Left colon (tissue), 2 donors: ENCODE measurements at regions not wholly inside any gene's neighbourhood (a gene's known extent, or its start where the extent isn't known, plus 50 kb on each side); places are given as distances from the start of the nearest gene placed in this dataset.

ENCODE experiments used
- ATAC-seq: fragments of 200-7000 bp; cut with Tn5 transposase; one replicate; pipeline ENCODE4 v1.9.1; 2020; ENCODE audit warnings: mild to moderate bottlenecking, moderate library complexity
- DNase-seq, 2 donors: peaks; one replicate each; pipeline ENCODE4 v3.0.0-alpha.2; 2020
- intact Hi-C, 2 donors: fragments of 100-400 bp; cut with DNase I in 1 of 2; cut with micrococcal nuclease in 1 of 2; formaldehyde crosslinking; loops; one replicate each; pipeline versions ENCODE4 v1.11.2 to v1.14.0; 2022; cut with DNase I, micrococcal nuclease
- donor health status: DM: no; HTN: no; CAD: no.
- donor health status: DM: yes; HTN: yes; CAD: no.

- DNase-seq (no peak), ATAC-seq (no peak)
- intact Hi-C loops: no loop called here
Measured at GRCh38 chr2:2834105-2834504, 503.0 kb upstream of the MYT1L start.

DNA sequence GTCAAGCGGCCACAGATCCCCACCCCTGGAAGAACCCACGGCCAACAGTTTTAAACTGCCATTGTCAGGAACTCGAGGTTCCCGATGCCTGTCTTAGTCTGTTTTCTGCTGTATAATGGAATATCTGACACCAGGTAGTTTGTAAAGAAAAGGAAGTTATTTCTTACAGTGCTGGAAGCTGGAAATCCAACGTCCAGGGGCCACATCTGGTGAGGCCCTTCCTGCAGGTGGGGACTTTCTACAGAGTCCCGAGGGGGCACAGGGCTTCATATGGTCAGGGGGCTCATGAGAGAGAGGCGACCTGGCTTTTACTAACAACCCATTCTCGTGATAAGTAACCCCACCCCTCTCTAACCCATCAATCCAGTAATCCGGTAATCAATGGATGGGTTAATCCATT is 501.6 kb upstream of the MYT1L start:
- ATAC-seq (no peak), DNase-seq (no peak)
- intact Hi-C loops: no loop called here

- DNase-seq (no peak), ATAC-seq (no peak)
- intact Hi-C loops: no loop called here
Measured at GRCh38 chr2:2831633-2832032, 500.6 kb upstream of the MYT1L start.

GRCh38 chr2:2830576-2830975 is 499.5 kb upstream of the MYT1L start:
- intact Hi-C loops: no loop called here
- ATAC-seq (no peak), DNase-seq (no peak)

DNA sequence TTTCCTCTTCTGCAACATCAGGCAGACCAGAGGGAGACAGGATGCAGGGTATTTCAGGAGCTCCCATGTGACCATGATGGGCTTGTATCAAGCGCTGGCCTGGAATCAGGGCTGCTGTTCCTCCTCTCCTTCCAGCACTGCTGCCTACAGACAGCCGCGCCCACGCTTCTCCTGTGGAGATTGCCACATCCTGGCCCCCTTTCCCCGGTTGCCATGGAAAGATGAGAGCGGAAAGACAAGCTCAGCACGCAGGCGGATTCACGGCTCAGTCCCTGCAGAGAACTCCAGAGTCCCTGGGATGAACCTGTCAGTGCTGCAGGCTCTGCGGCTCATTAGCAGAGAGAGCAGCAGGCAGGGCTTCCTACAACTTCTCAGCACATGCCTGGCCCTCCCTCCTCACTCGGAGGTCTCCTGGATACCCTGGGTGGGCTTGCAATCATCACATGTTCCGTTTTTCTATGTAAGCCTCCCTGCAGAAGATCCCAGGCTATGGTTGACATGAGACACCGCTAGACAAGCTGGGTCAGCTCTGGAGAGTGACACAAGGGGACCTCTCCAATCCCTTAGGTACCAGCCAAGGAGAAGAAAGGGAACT is 497.8 kb upstream of the MYT1L start:
- ATAC-seq (no peak), DNase-seq (no peak)
- intact Hi-C loops: no loop called here

DNA sequence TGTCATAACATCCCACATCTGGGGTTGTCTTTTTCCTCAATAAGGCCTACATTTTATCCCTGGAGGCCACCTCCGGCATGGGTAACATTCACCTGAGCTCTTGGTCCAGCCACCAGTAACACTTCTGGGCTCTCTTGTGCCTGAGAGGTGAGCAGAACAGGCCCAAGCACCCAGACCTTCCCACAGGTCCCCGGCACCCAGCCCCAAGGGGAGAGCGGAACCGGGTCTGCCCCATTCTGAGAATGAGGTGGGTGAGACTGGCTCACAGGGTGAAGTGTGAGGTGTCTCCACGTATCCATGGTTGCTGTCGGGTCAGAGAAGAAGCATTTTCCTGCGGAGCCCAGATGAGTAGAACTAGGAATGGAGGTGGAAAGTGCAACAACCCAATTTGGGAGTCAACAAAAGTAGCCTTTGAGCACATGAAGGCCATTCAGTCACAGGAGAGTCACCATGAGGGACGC is 496.7 kb upstream of the MYT1L start:
- intact Hi-C loops: no loop called here
- no peak for ATAC-seq
- DNase-seq: no peak

DNA sequence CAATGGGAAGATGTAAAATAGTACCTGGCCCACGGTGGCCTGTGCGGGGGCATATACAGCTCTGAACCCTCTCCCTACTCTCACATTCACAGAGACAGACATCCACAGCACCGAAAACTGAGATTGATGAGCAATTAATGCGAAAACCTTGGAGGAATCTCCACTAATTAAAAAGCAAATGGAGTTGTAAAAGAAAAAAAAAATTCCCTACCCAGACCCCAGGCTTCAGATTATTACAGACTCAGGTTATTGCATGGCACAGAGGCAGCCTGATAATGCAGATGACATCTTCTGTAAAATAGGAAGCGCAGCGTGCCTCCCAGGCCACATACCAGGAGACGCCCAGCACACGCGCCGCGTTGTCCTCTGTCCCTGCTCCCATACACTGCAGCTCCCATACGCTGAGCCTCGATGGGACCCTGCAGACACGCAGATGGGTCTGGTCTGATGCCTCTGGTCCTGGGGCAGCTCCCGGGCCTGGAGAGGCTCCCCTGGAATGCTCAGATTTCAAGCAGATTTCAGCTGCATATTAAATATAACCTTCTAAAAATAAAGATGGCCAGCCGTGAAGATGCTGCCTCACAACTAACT is 496.1 kb upstream of the MYT1L start:
- ATAC-seq: no peak
- no peak for DNase-seq
- intact Hi-C loops: no loop called here

DNA sequence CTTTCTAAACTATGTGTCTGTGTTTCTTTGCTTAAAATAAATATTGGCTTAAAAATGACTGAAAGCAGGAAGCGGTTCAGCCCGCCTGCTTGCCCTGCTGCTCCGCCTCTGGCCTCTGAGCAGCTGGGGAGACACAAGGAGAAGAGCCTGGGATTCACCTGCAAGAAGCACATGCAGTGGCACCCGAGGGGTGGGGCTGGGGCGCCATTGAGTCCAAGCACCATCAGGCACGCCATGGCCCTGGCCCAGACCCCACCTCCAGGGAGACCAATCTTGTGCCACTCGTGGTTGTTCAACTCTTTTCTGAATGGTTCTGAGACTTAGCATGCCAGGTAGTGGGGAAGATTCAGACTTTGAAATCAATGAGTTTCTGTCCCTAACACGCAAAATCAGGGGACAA is 495.5 kb upstream of the MYT1L start:
- DNase-seq: no peak
- no peak for ATAC-seq
- intact Hi-C loops: no loop called here

DNA sequence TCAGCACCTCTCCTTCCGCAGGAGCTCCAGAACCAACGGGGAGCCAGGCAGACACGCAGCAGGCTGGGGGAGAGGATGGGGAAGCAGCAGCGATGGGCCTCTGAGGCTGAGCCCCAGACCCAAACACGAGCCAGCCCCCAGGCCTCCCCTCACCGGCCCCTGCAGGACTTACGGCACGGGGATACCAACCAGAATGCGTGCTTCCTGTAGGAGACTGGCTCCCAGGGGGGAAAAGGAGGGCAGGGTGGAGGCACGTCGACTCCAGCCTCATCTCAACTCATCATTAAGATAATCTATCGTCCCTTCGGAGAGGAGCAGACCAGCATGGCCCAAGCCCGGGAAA is 495.1 kb upstream of the MYT1L start:
- DNase-seq (no peak), ATAC-seq (no peak)
- intact Hi-C loops: no loop called here

GRCh38 chr2:2825516-2826208 is 494.6 kb upstream of the MYT1L start:
- intact Hi-C loops: no loop called here
- DNase-seq (no peak), ATAC-seq (no peak)

- DNase-seq (no peak), ATAC-seq (no peak)
- intact Hi-C loops: no loop called here
Measured at GRCh38 chr2:2825062-2825461, 494.0 kb upstream of the MYT1L start.

DNA sequence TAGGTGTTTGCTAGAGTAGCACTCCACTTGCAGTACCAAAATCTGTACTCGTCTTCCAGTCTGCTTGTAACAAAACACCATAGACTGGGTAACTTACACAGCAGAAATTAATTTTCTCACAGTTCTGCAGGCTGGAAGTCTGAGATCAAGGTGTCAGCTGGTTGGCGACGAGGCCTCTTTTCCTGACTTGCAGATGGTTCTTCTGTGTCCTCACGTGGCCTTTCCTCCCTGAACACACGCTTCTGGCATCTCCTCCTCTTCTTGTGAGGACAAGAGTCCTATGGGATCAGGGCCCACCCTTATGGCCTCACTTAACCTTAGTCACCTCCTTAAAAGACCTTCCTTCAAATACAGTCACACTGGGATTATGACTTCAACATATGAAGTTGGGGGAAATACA is 493.5 kb upstream of the MYT1L start:
- intact Hi-C loops: no loop called here
- DNase-seq (no peak), ATAC-seq (no peak)

GRCh38 chr2:2823061-2823753 is 492.1 kb upstream of the MYT1L start:
- DNase-seq (no peak), ATAC-seq (no peak)
- intact Hi-C loops: no loop called here

DNA sequence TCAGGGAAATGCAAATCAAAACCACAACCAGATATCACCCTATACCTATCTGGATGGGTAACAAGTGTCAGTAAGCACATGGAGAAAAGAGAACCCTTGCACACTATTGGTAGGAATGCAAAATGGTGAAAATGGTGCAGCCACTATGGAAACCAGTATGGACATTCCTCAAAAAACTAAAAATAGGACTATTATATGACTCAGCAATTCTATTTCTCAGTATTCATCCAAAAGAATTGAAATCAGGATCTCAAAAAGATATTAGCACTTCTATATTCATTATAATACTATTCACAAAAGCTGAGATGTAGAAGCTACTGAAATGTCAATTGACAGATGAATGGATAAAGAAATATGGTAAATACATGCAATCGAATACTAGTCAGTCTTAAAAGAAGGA is 491.1 kb upstream of the MYT1L start:
- ATAC-seq (no peak), DNase-seq (no peak)
- intact Hi-C loops: no loop called here

GRCh38 chr2:2812648-2813047 is 481.6 kb upstream of the MYT1L start:
- ATAC-seq (no peak), DNase-seq (no peak)
- intact Hi-C loops: no loop called here

- no peak for DNase-seq
- ATAC-seq: no peak
- intact Hi-C loops: no loop called here
Measured at GRCh38 chr2:2812117-2812516, 481.0 kb upstream of the MYT1L start.

DNA sequence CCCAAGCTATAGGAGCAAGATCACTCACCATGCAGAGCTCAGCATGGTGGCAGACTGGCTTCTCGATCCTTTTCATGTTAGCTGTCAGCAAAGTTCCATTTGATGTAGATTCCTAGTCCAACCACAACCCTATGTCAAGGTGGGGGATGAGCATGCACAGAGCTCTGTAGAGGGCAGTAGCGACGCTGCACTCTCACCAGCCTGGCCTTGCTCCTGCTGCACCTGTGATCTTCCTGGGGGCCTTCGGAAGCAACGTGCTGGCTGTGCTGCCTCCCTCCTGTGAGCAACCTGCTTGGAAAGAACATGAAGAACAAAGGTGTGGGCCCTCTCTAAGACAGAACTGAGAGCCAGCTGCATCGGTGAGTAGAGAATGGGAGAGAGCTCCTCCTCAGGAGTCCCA is 479.4 kb upstream of the MYT1L start:
- intact Hi-C loops: no loop called here
- DNase-seq: no peak
- no peak for ATAC-seq

DNA sequence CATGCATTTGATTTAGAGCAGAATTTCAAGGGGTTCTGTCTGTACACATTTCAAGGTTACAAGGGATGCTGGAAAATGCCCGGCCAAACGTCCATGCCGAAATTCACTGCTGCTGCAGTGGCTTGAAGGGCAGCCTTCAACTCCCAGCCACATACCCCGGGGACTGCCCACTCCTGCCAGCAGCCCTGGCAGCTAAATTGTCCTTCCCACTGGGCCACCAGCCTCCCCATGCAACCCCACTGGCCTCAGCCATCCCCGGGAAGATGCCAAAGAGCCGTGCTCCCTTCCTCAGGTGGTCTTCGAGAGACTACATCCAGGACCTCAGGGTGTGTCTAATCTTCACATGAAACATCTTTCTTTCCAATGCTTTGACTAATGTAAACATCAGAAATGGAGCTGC is 478.7 kb upstream of the MYT1L start:
- no peak for ATAC-seq
- intact Hi-C loops: no loop called here
- no peak for DNase-seq

DNA sequence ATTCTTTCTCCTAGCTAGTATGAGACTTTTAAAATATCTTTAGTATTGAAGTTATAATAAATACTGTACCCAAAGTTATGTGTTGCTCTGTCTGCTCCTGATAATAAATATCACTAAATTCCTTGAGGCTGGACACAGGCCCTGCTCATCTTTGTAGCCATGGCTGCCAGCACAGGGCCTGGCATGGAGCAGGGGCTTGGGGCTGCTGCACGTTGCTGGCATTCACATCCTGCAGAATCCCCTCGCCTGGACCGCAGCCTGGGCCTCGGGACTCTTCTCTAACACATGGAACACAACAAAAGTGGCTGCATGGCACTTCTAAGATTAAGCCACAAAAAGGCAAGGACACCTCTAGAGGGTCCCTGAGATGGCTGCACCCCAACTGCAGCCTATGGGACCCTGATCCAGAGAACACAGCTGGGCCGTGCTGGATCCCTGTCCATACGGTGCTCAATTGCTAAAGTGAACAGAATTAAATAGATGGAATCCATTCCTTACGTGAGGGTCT is 477.5 kb upstream of the MYT1L start:
- ATAC-seq (no peak), DNase-seq (no peak)
- intact Hi-C loops: no loop called here

DNA sequence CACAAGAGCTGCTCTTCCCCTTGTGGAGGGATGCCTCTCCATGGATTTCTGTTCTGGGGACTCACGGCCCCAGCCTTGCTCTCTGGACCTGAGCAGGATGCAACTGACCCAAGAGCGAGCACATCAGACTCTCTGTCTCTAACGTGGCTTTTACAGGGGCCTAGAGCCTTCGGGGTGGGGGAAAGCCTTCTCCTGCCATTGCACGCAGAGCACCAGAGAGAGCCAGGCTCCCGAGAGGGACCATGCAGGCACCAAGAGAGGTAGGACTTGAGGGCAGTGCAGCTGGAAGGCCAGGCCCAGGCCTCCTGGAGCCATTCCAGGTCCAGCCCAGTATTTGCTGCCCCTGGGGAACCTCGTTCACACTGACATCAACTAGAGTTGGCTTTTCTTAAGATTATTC is 475.6 kb upstream of the MYT1L start:
- intact Hi-C loops: no loop called here
- no peak for ATAC-seq
- DNase-seq: no peak
